Vagina (tissue), 2 donors: ENCODE measurements at regions not wholly inside any gene's neighbourhood (a gene's known extent, or its start where the extent isn't known, plus 50 kb on each side); places are given as distances from the start of the nearest gene placed in this dataset.

ENCODE experiments used
- DNase-seq, 2 donors: peaks; one replicate each; pipeline ENCODE4 v3.0.0-alpha.2; 2017; ENCODE audit errors: extremely low spot score in 2 of 2
- H3K27ac ChIP-seq: fragments of 200-600 bp; sonication (generic); one replicate; pipeline ENCODE4 v1.5.1; 2019
- H3K27me3 ChIP-seq: fragments of 200-600 bp; sonication (generic); one replicate; pipeline ENCODE4 v1.5.1; 2019
- H3K36me3 ChIP-seq, 2 donors: fragments of 200-600 bp; sonication (generic); one replicate each; pipeline ENCODE4 v1.5.1; 2017 to 2019
- H3K4me1 ChIP-seq: fragments of 200-600 bp; sonication (generic); one replicate; pipeline ENCODE4 v1.5.1; 2019
- H3K4me3 ChIP-seq, 2 donors: fragments of 200-600 bp; sonication (generic); 1 replicate in 1 of 2; 2 replicates in 1 of 2; pipeline ENCODE4 v1.5.1; 2016 to 2019
- H3K9me3 ChIP-seq: fragments of 200-600 bp; sonication (generic); one replicate; pipeline ENCODE4 v1.5.1; 2019
- POLR2A ChIP-seq, 2 donors: fragments of 450-650 bp; IDR thresholded peaks; one replicate each; pipeline ENCODE4 v1.6.1; 2017; ENCODE audit warnings: antibody characterized with exemption in 2 of 2, mild to moderate bottlenecking in 2 of 2, moderate library complexity in 2 of 2
- POLR2AphosphoS5 ChIP-seq, 2 donors: sonication (generic); formaldehyde crosslinking; IDR thresholded peaks; one replicate each; pipeline ENCODE4 v1.9.0; 2017; ENCODE audit warnings: antibody characterized with exemption in 2 of 2, mild to moderate bottlenecking in 2 of 2, low read depth in 1 of 2; ENCODE audit not compliant: insufficient read depth in 1 of 2
- intact Hi-C: fragments of 100-400 bp; cut with DNase I; formaldehyde crosslinking; loops from one replicate; pipeline ENCODE4 v1.15.1; 2023
- TF ChIP-seq, protein P1 (sequence below), 3 experiments: fragments of 450-650 bp in 2 of 3; fragments of 200-600 bp in 1 of 3; sonication (generic) in 1 of 3; IDR thresholded peaks; one replicate each; pipeline ENCODE4 v1.5.1; 2017 to 2019; ENCODE audit warnings: antibody characterized with exemption in 3 of 3, mild to moderate bottlenecking in 2 of 3, moderate library complexity in 2 of 3

DNA sequence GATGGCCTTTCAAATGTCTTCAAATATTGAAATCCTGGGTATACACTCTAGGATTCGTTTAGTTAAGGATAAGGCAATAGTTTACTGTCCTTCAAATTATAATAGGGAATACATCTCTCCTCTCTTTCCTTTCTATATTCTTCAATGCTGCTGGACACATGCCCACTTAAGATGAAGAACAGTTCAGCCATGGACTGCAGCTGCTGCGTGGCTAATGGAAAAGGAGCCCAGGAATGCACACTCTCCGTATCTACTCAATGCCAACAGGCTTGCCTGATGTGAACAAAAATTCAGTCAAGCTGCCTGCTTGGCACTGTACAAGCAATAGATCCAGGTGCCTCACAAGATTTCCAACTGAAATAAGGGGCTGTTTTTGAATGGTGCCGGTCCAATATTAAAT lies 321.2 kb upstream of the LYPLAL1 start:
- H3K36me3 ChIP-seq = no peaks in the 10 kb centered on the region
- H3K27me3 ChIP-seq = no peaks in the 10 kb centered on the region
- no peak overlapping the region for H3K27ac ChIP-seq
- no peak for DNase-seq
- H3K4me1 ChIP-seq = no peaks in the 10 kb centered on the region
- intact Hi-C loops = no loop called here
- no peaks in the 10 kb centered on the region for H3K9me3 ChIP-seq
- no peak overlapping the region for H3K4me3 ChIP-seq
- TF ChIP-seq POLR2A (IDR thresholded peaks at IDR 0.05) (no peak), POLR2AphosphoS5 (IDR thresholded peaks at IDR 0.05; ENCODE audit: insufficient read depth in 1 of 2, low read depth in 1 of 2) (no peak)
- TF ChIP-seq, protein P1, sequence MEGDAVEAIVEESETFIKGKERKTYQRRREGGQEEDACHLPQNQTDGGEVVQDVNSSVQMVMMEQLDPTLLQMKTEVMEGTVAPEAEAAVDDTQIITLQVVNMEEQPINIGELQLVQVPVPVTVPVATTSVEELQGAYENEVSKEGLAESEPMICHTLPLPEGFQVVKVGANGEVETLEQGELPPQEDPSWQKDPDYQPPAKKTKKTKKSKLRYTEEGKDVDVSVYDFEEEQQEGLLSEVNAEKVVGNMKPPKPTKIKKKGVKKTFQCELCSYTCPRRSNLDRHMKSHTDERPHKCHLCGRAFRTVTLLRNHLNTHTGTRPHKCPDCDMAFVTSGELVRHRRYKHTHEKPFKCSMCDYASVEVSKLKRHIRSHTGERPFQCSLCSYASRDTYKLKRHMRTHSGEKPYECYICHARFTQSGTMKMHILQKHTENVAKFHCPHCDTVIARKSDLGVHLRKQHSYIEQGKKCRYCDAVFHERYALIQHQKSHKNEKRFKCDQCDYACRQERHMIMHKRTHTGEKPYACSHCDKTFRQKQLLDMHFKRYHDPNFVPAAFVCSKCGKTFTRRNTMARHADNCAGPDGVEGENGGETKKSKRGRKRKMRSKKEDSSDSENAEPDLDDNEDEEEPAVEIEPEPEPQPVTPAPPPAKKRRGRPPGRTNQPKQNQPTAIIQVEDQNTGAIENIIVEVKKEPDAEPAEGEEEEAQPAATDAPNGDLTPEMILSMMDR (IDR thresholded peaks at IDR 0.05) = no peak

DNA sequence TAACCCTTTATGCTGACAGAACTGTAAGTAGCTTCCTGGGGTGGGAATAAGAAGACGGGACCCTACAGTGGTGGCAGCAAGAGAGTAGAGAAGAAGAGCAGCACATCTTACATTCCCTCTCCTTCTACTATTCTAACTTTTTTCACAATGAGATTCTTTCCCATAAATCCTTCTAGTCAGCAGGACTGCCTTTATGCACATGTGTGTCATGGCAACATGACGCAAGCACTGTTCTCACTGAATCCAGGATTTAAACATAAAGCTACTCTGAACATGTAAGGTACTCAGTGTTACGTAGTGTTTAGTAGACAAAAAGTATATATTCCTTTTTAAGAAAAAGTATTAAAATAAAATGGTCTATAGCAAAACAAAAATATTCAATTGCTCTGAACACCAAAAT lies 309.7 kb upstream of the LYPLAL1 start:
- TF ChIP-seq POLR2A (IDR thresholded peaks at IDR 0.05) = no peak
- TF ChIP-seq, protein P1 (IDR thresholded peaks at IDR 0.05) = no peak
- TF ChIP-seq POLR2AphosphoS5 (IDR thresholded peaks at IDR 0.05; ENCODE audit: insufficient read depth in 1 of 2, low read depth in 1 of 2) = no peak
- intact Hi-C loops = no loop called here
- H3K4me1 ChIP-seq = no peaks in the 10 kb centered on the region
- H3K36me3 ChIP-seq = no peaks in the 10 kb centered on the region
- H3K4me3 ChIP-seq = no peak overlapping the region
- H3K9me3 ChIP-seq = no peaks in the 10 kb centered on the region
- H3K27ac ChIP-seq = no peak overlapping the region
- no peaks in the 10 kb centered on the region for H3K27me3 ChIP-seq
- no peak for DNase-seq

- H3K36me3 ChIP-seq = no peaks in the 10 kb centered on the region
- no peak for DNase-seq
- no peak overlapping the region for H3K4me3 ChIP-seq
- H3K9me3 ChIP-seq = no peaks in the 10 kb centered on the region
- no peaks in the 10 kb centered on the region for H3K4me1 ChIP-seq
- intact Hi-C loops = no loop called here
- TF ChIP-seq, protein P1 (IDR thresholded peaks at IDR 0.05) = no peak
- TF ChIP-seq POLR2AphosphoS5 (IDR thresholded peaks at IDR 0.05; ENCODE audit: insufficient read depth in 1 of 2, low read depth in 1 of 2) = no peak
- no peak for TF ChIP-seq POLR2A (IDR thresholded peaks at IDR 0.05)
- no peak overlapping the region for H3K27ac ChIP-seq
- no peaks in the 10 kb centered on the region for H3K27me3 ChIP-seq
Measured at GRCh38 chr1:218865591-218865990, 308.1 kb upstream of the LYPLAL1 start.

GRCh38 chr1:218866507-218866906 lies 307.2 kb upstream of the LYPLAL1 start:
- no peak overlapping the region for H3K4me3 ChIP-seq
- no peaks in the 10 kb centered on the region for H3K4me1 ChIP-seq
- DNase-seq = no peak
- H3K9me3 ChIP-seq = no peaks in the 10 kb centered on the region
- intact Hi-C loops = no loop called here
- TF ChIP-seq POLR2A (IDR thresholded peaks at IDR 0.05) = no peak
- TF ChIP-seq POLR2AphosphoS5 (IDR thresholded peaks at IDR 0.05; ENCODE audit: insufficient read depth in 1 of 2, low read depth in 1 of 2) = no peak
- TF ChIP-seq, protein P1 (IDR thresholded peaks at IDR 0.05) = no peak
- no peaks in the 10 kb centered on the region for H3K36me3 ChIP-seq
- no peak overlapping the region for H3K27ac ChIP-seq
- H3K27me3 ChIP-seq = no peaks in the 10 kb centered on the region

GRCh38 chr1:218867066-218867465 lies 306.6 kb upstream of the LYPLAL1 start:
- Histone ChIP-seq H3K27me3 (no peaks in the 10 kb centered on the region), H3K4me3 (no peak overlapping the region), H3K9me3 (no peaks in the 10 kb centered on the region), H3K27ac (no peak overlapping the region), H3K36me3 (no peaks in the 10 kb centered on the region), H3K4me1 (no peaks in the 10 kb centered on the region)
- TF ChIP-seq POLR2AphosphoS5 (IDR thresholded peaks at IDR 0.05; ENCODE audit: insufficient read depth in 1 of 2, low read depth in 1 of 2) = no peak
- TF ChIP-seq, protein P1 (IDR thresholded peaks at IDR 0.05) = no peak
- no peak for TF ChIP-seq POLR2A (IDR thresholded peaks at IDR 0.05)
- intact Hi-C loops = no loop called here
- no peak for DNase-seq
